ENCODE measurements at regions not wholly inside any gene's neighbourhood (a gene's known extent, or its start where the extent isn't known, plus 50 kb on each side); places are given as distances from the start of the nearest gene placed in this dataset.

- TF ChIP-seq E4F1 (IDR thresholded peaks at IDR 0.05; ENCODE audit: borderline replicate concordance, partially characterized antibody) (no peak), CEBPZ (IDR thresholded peaks at IDR 0.05; ENCODE audit: low read depth, low read length) (no peak), JUND (IDR thresholded peaks at IDR 0.05; ENCODE audit: low read depth, low read length) (no peak), EZH2 (IDR thresholded peaks at IDR 0.05; ENCODE audit: borderline replicate concordance, control insufficient read depth, low read depth, low read length) (no peak), ZNF274 (IDR thresholded peaks at IDR 0.05; ENCODE audit: insufficient read depth, insufficient read length) (no peak)
- TF ChIP-seq, protein P1, sequence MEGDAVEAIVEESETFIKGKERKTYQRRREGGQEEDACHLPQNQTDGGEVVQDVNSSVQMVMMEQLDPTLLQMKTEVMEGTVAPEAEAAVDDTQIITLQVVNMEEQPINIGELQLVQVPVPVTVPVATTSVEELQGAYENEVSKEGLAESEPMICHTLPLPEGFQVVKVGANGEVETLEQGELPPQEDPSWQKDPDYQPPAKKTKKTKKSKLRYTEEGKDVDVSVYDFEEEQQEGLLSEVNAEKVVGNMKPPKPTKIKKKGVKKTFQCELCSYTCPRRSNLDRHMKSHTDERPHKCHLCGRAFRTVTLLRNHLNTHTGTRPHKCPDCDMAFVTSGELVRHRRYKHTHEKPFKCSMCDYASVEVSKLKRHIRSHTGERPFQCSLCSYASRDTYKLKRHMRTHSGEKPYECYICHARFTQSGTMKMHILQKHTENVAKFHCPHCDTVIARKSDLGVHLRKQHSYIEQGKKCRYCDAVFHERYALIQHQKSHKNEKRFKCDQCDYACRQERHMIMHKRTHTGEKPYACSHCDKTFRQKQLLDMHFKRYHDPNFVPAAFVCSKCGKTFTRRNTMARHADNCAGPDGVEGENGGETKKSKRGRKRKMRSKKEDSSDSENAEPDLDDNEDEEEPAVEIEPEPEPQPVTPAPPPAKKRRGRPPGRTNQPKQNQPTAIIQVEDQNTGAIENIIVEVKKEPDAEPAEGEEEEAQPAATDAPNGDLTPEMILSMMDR (IDR thresholded peaks at IDR 0.05 in 2 of 3, conservative IDR thresholded peaks at IDR 0.05 in 1 of 3; ENCODE audit: control insufficient read depth in 2 of 3, extremely low read depth in 1 of 3, insufficient read depth in 1 of 3, low read depth in 3 of 3, low read length in 3 of 3): no peak
These were observed 200.0 kb downstream of the WDR11 start (continued) for GRCh38 chr10:121051171-121051570.

Measured in GM12878 (cell line).